ENCODE measurements at regions not wholly inside any gene's neighbourhood (a gene's known extent, or its start where the extent isn't known, plus 50 kb on each side); places are given as distances from the start of the nearest gene placed in this dataset.

GRCh38 chr6:51314965-51315364 lies 496.3 kb downstream of the TFAP2B start:
- TF ChIP-seq CTCF (IDR thresholded peaks at IDR 0.05) (no peak), EZH2 (IDR thresholded peaks at IDR 0.05) (no peak), EZH2phosphoT487 (IDR thresholded peaks at IDR 0.05) (no peak)
